SU-DHL-6 (cell line): ENCODE measurements at regions not wholly inside any gene's neighbourhood (a gene's known extent, or its start where the extent isn't known, plus 50 kb on each side); places are given as distances from the start of the nearest gene placed in this dataset.

Experiments used
- EZH2phosphoT487 ChIP-seq: fragments of 200-600 bp; sonication (generic), shearing (Covaris generic); conservative IDR thresholded peaks from 2 replicates; pipeline ENCODE4 v1.6.1; 2018; ENCODE audit warnings: mild to moderate bottlenecking, antibody characterized with exemption, low read length, moderate library complexity, mixed read lengths
- TF ChIP-seq, protein P1 (sequence below): fragments of 200-600 bp; sonication (generic); IDR thresholded peaks from one replicate; pipeline ENCODE4 v1.5.1; 2017; ENCODE audit warnings: antibody characterized with exemption, mild to moderate bottlenecking, low read length, moderate library complexity; ENCODE audit not compliant: insufficient read depth, poor library complexity, severe bottlenecking

DNA sequence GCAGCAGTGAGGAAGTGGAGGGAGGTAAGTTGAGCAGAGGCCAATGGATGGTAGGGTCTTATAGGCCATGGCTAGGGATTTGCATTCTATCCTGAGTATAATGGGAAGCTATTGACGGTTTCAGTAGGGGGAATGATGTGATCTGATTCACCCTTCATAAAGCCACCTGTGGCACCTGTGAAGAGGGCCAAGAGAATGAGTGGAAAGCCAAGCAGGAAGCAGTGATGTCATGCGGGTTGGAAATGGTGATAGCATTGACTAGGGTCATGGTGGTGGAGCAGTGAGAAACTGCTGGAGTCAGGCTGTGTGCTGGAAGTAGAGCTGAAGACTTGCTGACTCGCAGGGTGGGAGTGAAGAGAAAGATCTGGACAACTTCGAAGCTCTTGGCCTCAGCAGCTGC is 111.7 kb downstream of the MARCHF4 start:
- TF ChIP-seq, protein P1, sequence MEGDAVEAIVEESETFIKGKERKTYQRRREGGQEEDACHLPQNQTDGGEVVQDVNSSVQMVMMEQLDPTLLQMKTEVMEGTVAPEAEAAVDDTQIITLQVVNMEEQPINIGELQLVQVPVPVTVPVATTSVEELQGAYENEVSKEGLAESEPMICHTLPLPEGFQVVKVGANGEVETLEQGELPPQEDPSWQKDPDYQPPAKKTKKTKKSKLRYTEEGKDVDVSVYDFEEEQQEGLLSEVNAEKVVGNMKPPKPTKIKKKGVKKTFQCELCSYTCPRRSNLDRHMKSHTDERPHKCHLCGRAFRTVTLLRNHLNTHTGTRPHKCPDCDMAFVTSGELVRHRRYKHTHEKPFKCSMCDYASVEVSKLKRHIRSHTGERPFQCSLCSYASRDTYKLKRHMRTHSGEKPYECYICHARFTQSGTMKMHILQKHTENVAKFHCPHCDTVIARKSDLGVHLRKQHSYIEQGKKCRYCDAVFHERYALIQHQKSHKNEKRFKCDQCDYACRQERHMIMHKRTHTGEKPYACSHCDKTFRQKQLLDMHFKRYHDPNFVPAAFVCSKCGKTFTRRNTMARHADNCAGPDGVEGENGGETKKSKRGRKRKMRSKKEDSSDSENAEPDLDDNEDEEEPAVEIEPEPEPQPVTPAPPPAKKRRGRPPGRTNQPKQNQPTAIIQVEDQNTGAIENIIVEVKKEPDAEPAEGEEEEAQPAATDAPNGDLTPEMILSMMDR: no peak
- no peak for TF ChIP-seq EZH2phosphoT487
